AG09309 (cell line): ENCODE measurements at regions not wholly inside any gene's neighbourhood (a gene's known extent, or its start where the extent isn't known, plus 50 kb on each side); places are given as distances from the start of the nearest gene placed in this dataset.

Source experiments
- DNase-seq: peaks from one replicate; pipeline ENCODE4 v3.0.0-alpha.2; 2010; ENCODE audit warnings: low read depth
- H3K4me3 ChIP-seq: 2 replicates; pipeline ENCODE4 v1.5.1; 2011; ENCODE audit warnings: mild to moderate bottlenecking, low read depth, low read length, moderate library complexity; ENCODE audit not compliant: control insufficient read depth
- CTCF ChIP-seq: IDR thresholded peaks from 2 replicates; pipeline ENCODE4 v1.5.1; 2011; ENCODE audit warnings: mild to moderate bottlenecking, low read depth, low read length, inconsistent platforms; ENCODE audit not compliant: insufficient read depth, control insufficient read depth; ENCODE audit errors: missing control alignments

- no peak overlapping the region for H3K4me3 ChIP-seq
- no peak for TF ChIP-seq CTCF
- no peak for DNase-seq
These were observed 135.9 kb upstream of the ADRA1D start for GRCh38 chr20:4384961-4385360.

GRCh38 chr20:4383961-4384360 is 134.9 kb upstream of the ADRA1D start:
- no peak for TF ChIP-seq CTCF
- H3K4me3 ChIP-seq: no peak overlapping the region
- DNase-seq: peak; percentile 25

GRCh38 chr20:4375881-4376280 is 126.8 kb upstream of the ADRA1D start:
- DNase-seq: no peak
- TF ChIP-seq CTCF: no peak
- no peak overlapping the region for H3K4me3 ChIP-seq

GRCh38 chr20:4373454-4373853 is 124.4 kb upstream of the ADRA1D start:
- no peak for TF ChIP-seq CTCF
- H3K4me3 ChIP-seq: no peak overlapping the region
- no peak for DNase-seq

GRCh38 chr20:4371623-4372251 is 122.7 kb upstream of the ADRA1D start:
- no peak for DNase-seq
- H3K4me3 ChIP-seq: no peak overlapping the region
- no peak for TF ChIP-seq CTCF

- no peak for DNase-seq
- H3K4me3 ChIP-seq: no peak overlapping the region
- TF ChIP-seq CTCF: no peak
These were observed 121.8 kb upstream of the ADRA1D start for GRCh38 chr20:4370851-4371250.

- no peak for DNase-seq
- no peak for TF ChIP-seq CTCF
- no peak overlapping the region for H3K4me3 ChIP-seq
These were observed 120.7 kb upstream of the ADRA1D start for GRCh38 chr20:4369798-4370124.
